Skin epidermis (tissue), 12 donors: ENCODE measurements at regions not wholly inside any gene's neighbourhood (a gene's known extent, or its start where the extent isn't known, plus 50 kb on each side); places are given as distances from the start of the nearest gene placed in this dataset.

ENCODE experiments used
- H3K27ac ChIP-seq, 21 experiments: fragments of 200-600 bp; sonication (generic) in 11 of 21; one replicate each; pipeline ENCODE4 v1.5.0; 2020; ENCODE audit warnings: mild to moderate bottlenecking in 3 of 21, inconsistent platforms in 2 of 21, moderate library complexity in 2 of 21
- H3K4me3 ChIP-seq, 7 experiments: fragments of 200-600 bp; sonication (generic) in 2 of 7; one replicate each; pipeline ENCODE4 v1.5.0; 2020; ENCODE audit warnings: inconsistent platforms in 2 of 7, mild to moderate bottlenecking in 2 of 7, moderate library complexity in 1 of 7

GRCh38 chr18:4870177-4870773 lies 326.8 kb downstream of the AKAIN1 start:
- no peak overlapping the region for H3K4me3 ChIP-seq
- no peak overlapping the region for H3K27ac ChIP-seq

- Histone ChIP-seq H3K4me3 (no peak overlapping the region), H3K27ac (no peak overlapping the region)
These were observed 327.9 kb downstream of the AKAIN1 start for GRCh38 chr18:4869155-4869554.

GRCh38 chr18:4858379-4859127 lies 338.5 kb downstream of the AKAIN1 start:
- no peak overlapping the region for H3K4me3 ChIP-seq
- H3K27ac ChIP-seq = no peak overlapping the region

- Histone ChIP-seq H3K4me3 (no peak overlapping the region), H3K27ac (no peak overlapping the region)
These were observed 342.4 kb downstream of the AKAIN1 start for GRCh38 chr18:4854671-4855070.

DNA sequence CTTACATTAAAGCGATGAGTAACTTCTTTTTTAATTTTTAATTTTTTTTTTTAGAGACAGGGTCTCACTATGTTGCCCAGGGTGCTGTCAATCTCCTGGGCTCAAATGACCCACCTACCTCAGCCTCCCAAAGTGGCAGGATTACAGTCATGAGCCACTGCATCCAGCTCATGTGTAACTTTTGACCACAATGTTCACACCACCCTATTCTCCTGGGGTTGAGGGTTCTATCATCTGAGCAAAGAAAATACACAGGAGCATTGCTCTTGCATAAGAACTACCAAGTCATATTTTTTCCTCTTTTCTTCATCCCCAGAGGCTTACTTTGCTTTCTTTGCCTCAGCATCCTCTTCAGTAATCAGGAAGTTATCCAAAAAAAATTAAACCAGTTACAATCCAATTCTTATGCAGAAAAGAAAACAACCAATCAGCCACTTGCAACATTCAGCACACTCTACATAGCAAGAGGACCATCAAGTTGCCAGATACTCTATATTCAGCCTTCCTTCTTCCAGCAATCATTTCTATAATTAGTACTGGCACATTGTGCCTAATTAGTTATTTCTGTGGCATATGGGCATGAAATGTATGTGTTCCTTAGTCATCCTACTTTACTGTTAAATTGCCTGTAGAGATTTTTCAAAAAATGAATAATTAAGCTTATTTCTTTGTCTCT lies 345.6 kb downstream of the AKAIN1 start:
- no peak overlapping the region for H3K27ac ChIP-seq

GRCh38 chr18:4847056-4847455 lies 350.0 kb downstream of the AKAIN1 start:
- no peak overlapping the region for H3K27ac ChIP-seq
- no peak overlapping the region for H3K4me3 ChIP-seq

More for the DNA sequence above, 345.6 kb downstream of the AKAIN1 start:
- no peak overlapping the region for H3K4me3 ChIP-seq

DNA sequence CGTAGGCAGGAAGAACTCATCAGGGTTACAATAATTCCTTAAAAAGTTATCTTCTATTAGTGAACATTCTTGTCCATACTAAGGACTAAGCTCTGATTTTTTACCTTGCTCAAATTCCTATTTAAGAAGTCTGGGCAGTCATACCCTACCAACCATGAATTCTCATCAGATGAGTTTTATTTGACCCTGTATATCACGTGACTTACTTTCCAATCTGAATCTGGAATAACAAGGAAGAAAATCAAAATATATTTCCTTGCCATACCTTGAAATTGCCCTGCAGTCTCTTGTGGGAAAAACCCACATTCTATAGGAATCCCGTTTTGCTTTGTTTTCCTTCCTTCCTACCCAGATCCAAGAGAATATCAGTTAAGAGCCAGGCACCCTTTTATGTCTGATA lies 352.7 kb downstream of the AKAIN1 start:
- Histone ChIP-seq H3K4me3 (no peak overlapping the region), H3K27ac (no peak overlapping the region)

- no peak overlapping the region for H3K4me3 ChIP-seq
- H3K27ac ChIP-seq = no peak overlapping the region
These were observed 353.3 kb downstream of the AKAIN1 start for GRCh38 chr18:4843771-4844170.

DNA sequence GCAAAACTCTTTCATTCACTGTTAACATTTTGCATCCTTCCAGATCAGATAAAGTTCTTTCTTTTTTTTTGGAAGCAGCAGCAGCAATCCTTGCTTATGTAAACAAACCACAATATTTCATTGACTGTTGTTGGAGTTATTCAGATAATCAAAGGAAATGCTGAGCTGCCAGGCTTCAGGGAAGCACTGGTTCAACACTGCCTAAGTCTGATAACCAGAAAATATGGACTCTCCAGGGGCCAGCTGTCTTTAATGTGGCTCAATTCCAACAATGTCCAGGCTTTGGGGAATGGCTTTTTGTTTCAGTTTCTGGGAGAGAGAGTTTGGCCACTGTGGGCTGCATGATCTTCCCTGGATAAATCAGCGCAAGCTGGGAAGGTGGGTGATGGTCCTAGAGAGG lies 354.3 kb downstream of the AKAIN1 start:
- peak overlapping the region in 1 of 21 experiments; percentile 35 for H3K27ac ChIP-seq
- H3K4me3 ChIP-seq = no peak overlapping the region

DNA sequence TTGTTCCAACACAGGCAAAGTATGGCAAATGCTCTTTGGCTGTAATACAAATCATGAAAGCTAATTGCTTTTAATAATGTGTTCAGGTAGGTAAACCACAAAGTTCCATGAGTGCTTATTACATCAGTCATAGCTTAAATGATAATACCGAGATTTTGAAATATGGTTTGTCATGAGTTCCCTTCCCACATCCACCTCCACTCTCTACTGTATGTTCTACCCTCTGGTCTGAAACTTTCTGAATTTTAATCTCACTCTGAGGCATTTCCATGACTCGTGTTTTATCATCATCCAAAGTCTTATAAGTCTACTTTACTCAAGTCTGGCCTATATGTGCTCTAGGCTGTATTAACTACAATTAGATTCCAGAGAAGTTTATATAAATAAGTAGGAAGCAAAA lies 354.8 kb downstream of the AKAIN1 start:
- Histone ChIP-seq H3K4me3 (no peak overlapping the region), H3K27ac (no peak overlapping the region)

DNA sequence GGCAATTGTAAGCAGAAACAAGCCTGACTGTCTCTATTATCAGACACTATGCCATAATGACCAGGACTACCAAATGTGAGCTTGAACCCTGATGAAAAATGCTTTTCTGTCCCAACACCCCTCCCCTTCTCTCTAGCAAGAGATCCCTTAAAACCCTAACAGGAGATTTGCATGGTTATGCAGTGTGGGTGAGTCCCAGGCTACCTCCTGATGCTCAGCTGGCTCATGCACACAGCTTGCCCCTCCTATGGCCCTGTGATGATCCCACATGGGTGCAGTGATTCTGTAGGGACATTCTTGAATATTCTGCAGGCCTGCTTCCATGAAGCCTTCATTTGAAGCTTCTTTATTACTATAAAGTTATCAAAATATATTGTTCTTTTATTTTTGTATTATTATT lies 357.4 kb downstream of the AKAIN1 start:
- Histone ChIP-seq H3K27ac (no peak overlapping the region), H3K4me3 (no peak overlapping the region)

DNA sequence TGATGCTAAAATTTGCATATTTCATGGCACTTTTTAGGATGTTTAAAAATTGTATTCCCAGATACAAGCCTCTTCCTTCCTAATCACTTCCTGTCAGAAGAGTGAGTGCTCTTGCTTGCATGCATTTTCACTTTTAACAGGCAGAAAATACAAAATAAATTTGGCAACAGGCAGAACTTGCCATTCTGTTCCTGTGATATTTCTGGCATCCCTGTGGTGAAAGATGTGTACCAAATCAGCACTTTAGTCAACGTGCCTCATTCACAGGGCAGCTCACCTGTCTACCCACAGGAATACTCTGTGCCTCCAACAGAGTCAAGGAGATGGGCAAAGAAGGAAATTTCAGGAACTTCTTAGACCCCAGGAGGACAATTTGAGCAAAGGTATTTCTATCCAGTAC lies 360.9 kb downstream of the AKAIN1 start:
- no peak overlapping the region for H3K27ac ChIP-seq
- H3K4me3 ChIP-seq = no peak overlapping the region

GRCh38 chr18:4831791-4832375 lies 365.2 kb downstream of the AKAIN1 start:
- no peak overlapping the region for H3K4me3 ChIP-seq
- H3K27ac ChIP-seq = no peak overlapping the region

DNA sequence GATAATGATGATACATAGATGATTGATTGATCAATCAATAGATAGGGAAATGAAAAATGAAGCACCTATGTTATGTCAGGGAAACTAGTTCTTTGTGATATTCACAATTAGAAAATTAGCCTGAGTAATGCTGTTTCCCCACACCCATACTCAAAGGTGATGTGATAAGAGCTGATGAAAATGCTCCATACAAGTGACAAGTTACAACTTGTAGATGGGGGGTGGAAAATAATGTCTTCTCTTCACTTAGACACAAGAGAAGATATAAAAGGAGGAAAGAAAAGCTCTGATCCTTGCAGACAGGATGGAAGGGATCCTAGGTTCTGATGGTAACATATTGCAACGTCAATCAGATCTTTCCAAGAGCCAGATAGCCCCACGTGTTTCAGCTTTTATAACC lies 365.9 kb downstream of the AKAIN1 start:
- Histone ChIP-seq H3K4me3 (no peak overlapping the region), H3K27ac (no peak overlapping the region)

DNA sequence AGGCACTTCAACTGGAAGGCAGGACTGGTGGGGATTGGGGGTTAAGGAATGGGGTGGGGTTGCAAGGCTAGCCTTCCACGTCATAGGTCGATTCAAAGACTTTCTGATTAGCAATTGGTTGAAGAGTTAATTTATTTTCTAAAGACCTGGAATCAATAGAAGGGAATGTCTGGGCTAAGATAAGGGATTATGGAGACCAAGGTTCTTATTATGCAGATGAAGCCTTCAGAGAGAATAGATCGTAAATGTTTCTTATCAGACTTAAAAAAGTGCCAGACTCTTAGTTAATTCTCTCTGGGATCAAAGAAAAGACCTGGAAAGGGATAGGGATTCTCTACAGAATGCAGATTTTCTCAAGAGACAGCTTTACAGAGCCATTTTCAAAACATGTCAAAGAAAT lies 368.0 kb upstream of the DLGAP1 start:
- Histone ChIP-seq H3K27ac (no peak overlapping the region), H3K4me3 (no peak overlapping the region)

DNA sequence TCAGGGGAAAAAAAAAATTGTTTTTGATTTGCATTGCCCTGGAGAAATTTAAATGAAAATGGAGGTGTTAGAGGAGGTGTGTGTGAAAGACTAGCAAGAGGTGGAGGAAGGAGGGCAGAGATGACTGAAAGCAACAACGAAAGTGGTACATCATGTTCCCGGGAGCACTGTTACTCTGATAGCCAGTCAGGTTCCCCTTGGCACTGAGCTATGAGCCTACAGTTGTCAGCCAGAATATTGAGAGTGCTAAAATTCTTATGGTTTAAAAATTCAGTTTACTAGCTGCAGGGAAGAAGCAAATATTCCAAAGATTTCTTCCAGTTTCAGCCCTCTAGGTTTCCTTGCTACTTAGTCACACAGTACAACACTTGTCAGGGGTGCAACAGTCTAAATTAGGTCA lies 366.7 kb upstream of the DLGAP1 start:
- no peak overlapping the region for H3K27ac ChIP-seq
- no peak overlapping the region for H3K4me3 ChIP-seq

DNA sequence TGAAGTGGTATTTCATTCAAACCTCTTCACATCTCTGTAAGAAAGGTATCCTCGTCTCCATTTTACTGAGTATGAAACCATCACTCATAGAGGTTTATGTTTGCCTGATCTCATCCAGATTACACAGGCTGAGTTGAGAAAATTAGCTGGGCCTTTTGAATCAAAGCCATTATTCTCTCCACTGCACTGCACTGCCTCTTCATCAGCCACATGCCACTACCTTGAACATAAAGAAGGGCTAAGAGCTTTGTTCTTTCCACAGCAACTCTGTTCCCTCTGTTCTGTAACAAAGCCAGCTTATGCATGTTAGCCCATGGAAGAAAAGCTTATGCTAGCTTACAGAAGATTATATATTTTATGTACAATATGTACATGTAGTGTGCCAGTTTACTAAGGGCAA lies 362.6 kb upstream of the DLGAP1 start:
- H3K27ac ChIP-seq = no peak overlapping the region
- H3K4me3 ChIP-seq = no peak overlapping the region

DNA sequence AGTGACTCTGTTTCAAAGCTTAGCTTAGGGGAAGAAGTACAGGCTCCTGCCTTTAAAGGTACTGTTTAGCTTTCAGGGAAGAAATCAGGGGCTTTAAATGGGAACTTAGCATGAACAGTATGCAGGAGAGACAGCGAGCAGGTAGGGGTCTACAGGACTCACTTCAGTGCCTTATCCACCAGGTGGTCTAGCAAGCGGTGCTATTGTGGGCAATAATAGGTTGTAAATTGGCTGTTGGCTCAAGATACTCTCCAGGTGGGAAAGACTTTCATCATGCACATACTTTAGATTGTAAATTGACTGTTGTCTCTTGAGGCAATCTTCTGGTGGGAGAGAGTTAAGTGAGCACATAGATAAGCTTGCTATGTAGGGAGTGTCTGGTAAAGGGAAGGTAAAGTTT lies 358.6 kb upstream of the DLGAP1 start:
- Histone ChIP-seq H3K27ac (no peak overlapping the region), H3K4me3 (no peak overlapping the region)

GRCh38 chr18:4808891-4809290 lies 353.8 kb upstream of the DLGAP1 start:
- Histone ChIP-seq H3K27ac (no peak overlapping the region), H3K4me3 (no peak overlapping the region)

DNA sequence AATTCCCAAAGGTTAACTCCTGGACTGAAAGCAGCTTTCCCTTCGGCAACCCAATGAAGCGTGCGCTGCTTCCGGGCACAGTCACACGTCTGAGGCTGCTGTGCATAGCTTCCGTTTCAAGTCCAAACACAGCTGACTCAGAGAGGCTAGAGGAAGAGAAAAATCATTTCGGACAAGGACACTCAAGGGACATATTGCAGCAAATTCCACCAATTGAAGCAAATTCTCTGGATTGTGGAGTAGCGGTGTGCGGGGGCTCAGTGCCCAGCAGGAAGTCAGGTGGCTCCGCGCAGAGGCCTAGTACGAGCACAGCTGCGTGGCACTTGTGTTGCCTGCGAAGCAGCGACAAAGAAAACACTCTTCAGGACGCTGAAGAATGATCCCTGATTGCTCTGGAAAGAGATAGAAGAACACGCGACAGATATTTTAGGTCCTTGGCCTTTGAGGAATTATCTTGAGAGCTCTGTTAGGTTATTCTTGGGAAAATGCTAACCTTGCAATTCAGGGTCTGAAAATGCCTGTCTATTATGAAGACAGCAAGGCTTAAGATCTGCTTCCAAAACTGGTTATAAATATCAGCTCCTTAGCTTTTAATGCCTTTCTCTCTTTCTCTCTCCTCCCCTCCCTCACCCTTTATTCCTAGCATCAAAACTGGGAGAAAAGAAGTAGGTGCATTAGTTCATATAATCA lies 352.6 kb upstream of the DLGAP1 start:
- H3K27ac ChIP-seq = no peak overlapping the region
- no peak overlapping the region for H3K4me3 ChIP-seq
